Nephron (organoid): ENCODE measurements at regions not wholly inside any gene's neighbourhood (a gene's known extent, or its start where the extent isn't known, plus 50 kb on each side); places are given as distances from the start of the nearest gene placed in this dataset.

ENCODE experiments used
- H3K27ac Mint-ChIP-seq, 3 experiments: 2 replicates each; pipeline ENCODE4 v1.8.0; 2020; ENCODE audit warnings: mixed read lengths in 3 of 3, mild to moderate bottlenecking in 2 of 3, moderate library complexity in 1 of 3
- H3K27me3 Mint-ChIP-seq: 2 replicates; pipeline ENCODE4 v1.8.0; 2021; ENCODE audit warnings: low read depth, mild to moderate bottlenecking, moderate library complexity, mixed read lengths
- H3K36me3 Mint-ChIP-seq: 2 replicates; pipeline ENCODE4 v1.8.0; 2020; ENCODE audit warnings: low read depth, mixed read lengths
- H3K4me1 Mint-ChIP-seq: 2 replicates; pipeline ENCODE4 v1.8.0; 2020; ENCODE audit warnings: mixed read lengths
- H3K4me3 Mint-ChIP-seq, 3 experiments: 2 replicates each; pipeline ENCODE4 v1.8.0; 2020; ENCODE audit warnings: mild to moderate bottlenecking in 3 of 3, mixed read lengths in 3 of 3, moderate library complexity in 2 of 3
- H3K9me3 Mint-ChIP-seq: 2 replicates; pipeline ENCODE4 v1.8.0; 2020; ENCODE audit warnings: mixed read lengths
- CTCF ChIP-seq, 3 experiments: fragments of 200-600 bp; sonication (generic); IDR thresholded peaks; one replicate each; pipeline ENCODE4 v1.5.0; 2021; ENCODE audit warnings: antibody characterized with exemption in 3 of 3; ENCODE audit not compliant: unreplicated experiment in 3 of 3

GRCh38 chr12:98373025-98373554 lies 142.3 kb upstream of the TMPO start:
- Mint-ChIP-seq H3K4me3 (no peak overlapping the region), H3K4me1 (peaks cover 63% of the 10 kb centered on the region), H3K9me3 (no peaks in the 10 kb centered on the region), H3K36me3 (no peaks in the 10 kb centered on the region), H3K27me3 (no peaks in the 10 kb centered on the region), H3K27ac (peak overlapping the region; percentile 55 to 68 (median 65))
- TF ChIP-seq CTCF (IDR thresholded peaks at IDR 0.05; ENCODE audit: unreplicated experiment in 3 of 3): peak; percentile 75 to 77 (median 75)

DNA sequence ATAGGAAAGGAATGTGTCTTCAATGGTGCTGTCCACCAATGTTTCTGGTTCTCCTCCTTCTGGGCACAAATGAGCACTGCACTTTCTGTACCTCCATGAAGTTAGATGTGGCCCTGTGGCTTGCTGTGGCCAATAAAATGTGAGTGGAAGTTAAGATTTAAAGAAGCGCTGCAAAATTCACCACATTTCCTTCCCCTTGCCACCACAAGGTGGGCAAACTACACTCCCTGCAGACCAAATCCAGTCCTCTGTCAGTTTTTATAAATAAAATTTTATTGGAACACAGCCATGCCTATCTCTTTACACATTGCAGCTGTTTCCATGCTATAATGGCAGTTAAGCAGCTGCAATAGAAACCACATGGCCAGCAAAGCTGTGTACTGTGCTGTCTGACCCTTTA lies 141.4 kb upstream of the TMPO start:
- peak in 2 of 3 experiments; percentile 37 to 52 for TF ChIP-seq CTCF (IDR thresholded peaks at IDR 0.05; ENCODE audit: unreplicated experiment in 3 of 3)
- no peaks in the 10 kb centered on the region for H3K27me3 Mint-ChIP-seq
- no peaks in the 10 kb centered on the region for H3K36me3 Mint-ChIP-seq
- no peaks in the 10 kb centered on the region for H3K9me3 Mint-ChIP-seq
- H3K4me1 Mint-ChIP-seq: peaks cover 63% of the 10 kb centered on the region
- peak overlapping the region; percentile 34 to 89 (median 46) for H3K27ac Mint-ChIP-seq
- no peak overlapping the region for H3K4me3 Mint-ChIP-seq

DNA sequence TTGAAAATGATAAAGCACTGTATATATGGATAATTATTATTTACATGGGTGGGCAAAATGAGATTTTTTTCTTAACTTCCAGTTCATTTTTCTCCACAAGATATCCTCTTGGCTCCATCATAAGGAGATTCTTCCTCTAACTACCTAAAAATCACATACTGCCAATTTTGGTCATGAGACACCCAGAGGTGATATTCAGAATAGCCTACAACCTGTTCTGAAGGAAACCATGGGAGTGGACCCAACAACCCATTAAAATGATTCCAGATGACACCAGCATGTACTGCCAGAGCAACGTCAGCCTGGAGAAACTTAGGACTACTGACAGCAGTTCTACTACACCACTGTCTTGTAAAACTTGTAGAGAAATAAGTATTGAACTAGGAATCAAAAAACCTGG lies 136.3 kb upstream of the TMPO start:
- H3K4me1 Mint-ChIP-seq: peaks cover 30% of the 10 kb centered on the region

DNA sequence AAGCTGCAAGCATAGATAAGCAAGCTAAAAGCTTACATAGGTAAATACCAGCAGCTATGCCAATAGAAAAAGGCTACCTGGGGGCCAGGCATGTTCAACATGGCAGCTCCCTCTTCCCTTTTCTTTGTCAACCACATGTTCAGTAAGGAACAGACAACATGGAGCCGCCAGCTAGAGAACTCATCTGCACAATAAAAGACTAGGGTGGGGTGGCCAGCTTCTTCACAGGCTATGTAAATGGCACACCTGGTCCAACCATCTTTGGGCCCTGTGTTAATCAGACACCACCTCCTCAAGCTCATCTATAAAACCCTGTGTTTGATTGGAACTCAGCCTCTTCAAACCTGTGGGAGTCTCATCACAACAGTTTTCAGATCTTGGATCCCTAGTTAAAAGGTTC lies 129.7 kb upstream of the TMPO start:
- TF ChIP-seq CTCF (IDR thresholded peaks at IDR 0.05; ENCODE audit: unreplicated experiment in 3 of 3): no peak
- no peak overlapping the region for H3K4me3 Mint-ChIP-seq
- no peaks in the 10 kb centered on the region for H3K36me3 Mint-ChIP-seq
- H3K4me1 Mint-ChIP-seq: peaks cover 18% of the 10 kb centered on the region
- no peak overlapping the region for H3K27ac Mint-ChIP-seq
- H3K9me3 Mint-ChIP-seq: peaks cover 15% of the 10 kb centered on the region
- peaks cover 4% of the 10 kb centered on the region for H3K27me3 Mint-ChIP-seq

More for the DNA sequence above, 136.3 kb upstream of the TMPO start:
- Mint-ChIP-seq H3K9me3 (peaks cover 13% of the 10 kb centered on the region), H3K27ac (no peak overlapping the region), H3K36me3 (no peaks in the 10 kb centered on the region), H3K27me3 (no peaks in the 10 kb centered on the region), H3K4me3 (no peak overlapping the region)
- no peak for TF ChIP-seq CTCF (IDR thresholded peaks at IDR 0.05; ENCODE audit: unreplicated experiment in 3 of 3)

- Mint-ChIP-seq H3K4me1 (peaks cover 28% of the 10 kb centered on the region), H3K36me3 (no peaks in the 10 kb centered on the region), H3K4me3 (no peak overlapping the region), H3K27me3 (peaks cover 4% of the 10 kb centered on the region), H3K9me3 (peaks cover 7% of the 10 kb centered on the region), H3K27ac (no peak overlapping the region)
- no peak for TF ChIP-seq CTCF (IDR thresholded peaks at IDR 0.05; ENCODE audit: unreplicated experiment in 3 of 3)
Observed at GRCh38 chr12:98387444-98387843, 127.9 kb upstream of the TMPO start.

GRCh38 chr12:98388126-98388525 lies 127.3 kb upstream of the TMPO start:
- Mint-ChIP-seq H3K9me3 (peaks cover 5% of the 10 kb centered on the region), H3K36me3 (no peaks in the 10 kb centered on the region), H3K4me1 (peaks cover 35% of the 10 kb centered on the region), H3K27me3 (peaks cover 4% of the 10 kb centered on the region), H3K27ac (no peak overlapping the region), H3K4me3 (no peak overlapping the region)
- no peak for TF ChIP-seq CTCF (IDR thresholded peaks at IDR 0.05; ENCODE audit: unreplicated experiment in 3 of 3)
